SK-MEL-5 (cell line): ENCODE measurements at regions not wholly inside any gene's neighbourhood (a gene's known extent, or its start where the extent isn't known, plus 50 kb on each side); places are given as distances from the start of the nearest gene placed in this dataset.

Experiments
- DNase-seq: peaks from one replicate; pipeline ENCODE4 v3.0.0-alpha.2; 2016; ENCODE audit warnings: low read depth, low spot score
- in situ Hi-C: cut with HindIII; loops from 2 replicates; pipeline ENCODE4 v1.10.0; 2016; ENCODE audit warnings: low sequenced_read_pairs, high pct_unique_total_duplicates, low pct_unique_long_range_greater_than_20kb
- small RNA-seq, 2 experiments: library from RNA; depleted of rRNA; stranded (forward); fragments of <200 nt; gene quantifications; one replicate each; pipeline ENCODE3, GENCODE V24; 2014

GRCh38 chr7:121456785-121457359 is 60.8 kb upstream of the FAM3C start:
- in situ Hi-C loops = no loop called here

GRCh38 chr7:121456015-121456414 is 59.9 kb upstream of the FAM3C start:
- no peak for DNase-seq
- in situ Hi-C loops = no loop called here

More at GRCh38 chr7:121456785-121457359, 60.8 kb upstream of the FAM3C start:
- no peak for DNase-seq

DNA sequence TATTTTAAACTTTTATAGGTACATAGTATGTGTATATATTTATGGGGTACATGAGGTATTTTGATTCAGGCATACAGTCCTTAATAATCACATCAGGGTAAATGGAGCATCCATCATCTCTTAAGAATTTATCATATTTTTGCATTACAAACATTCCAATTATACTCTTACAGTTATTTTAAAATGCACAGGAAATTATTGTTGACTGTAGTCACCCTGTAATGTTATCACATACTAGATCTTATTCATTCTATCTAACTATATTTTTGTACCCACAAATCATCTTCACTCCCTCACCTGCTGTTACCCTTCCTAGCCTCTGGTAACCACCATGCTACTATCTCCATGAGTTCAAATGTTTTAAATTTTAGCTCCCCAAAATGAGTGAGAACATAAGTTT is 56.3 kb upstream of the FAM3C start:
- no peak for DNase-seq
- in situ Hi-C loops = no loop called here

- in situ Hi-C loops = no loop called here
- no peak for DNase-seq
Observed at GRCh38 chr7:121451367-121452094, 55.4 kb upstream of the FAM3C start.

- DNase-seq = no peak
- in situ Hi-C loops = no loop called here
Observed at GRCh38 chr7:121450631-121451198, 54.6 kb upstream of the FAM3C start.

DNA sequence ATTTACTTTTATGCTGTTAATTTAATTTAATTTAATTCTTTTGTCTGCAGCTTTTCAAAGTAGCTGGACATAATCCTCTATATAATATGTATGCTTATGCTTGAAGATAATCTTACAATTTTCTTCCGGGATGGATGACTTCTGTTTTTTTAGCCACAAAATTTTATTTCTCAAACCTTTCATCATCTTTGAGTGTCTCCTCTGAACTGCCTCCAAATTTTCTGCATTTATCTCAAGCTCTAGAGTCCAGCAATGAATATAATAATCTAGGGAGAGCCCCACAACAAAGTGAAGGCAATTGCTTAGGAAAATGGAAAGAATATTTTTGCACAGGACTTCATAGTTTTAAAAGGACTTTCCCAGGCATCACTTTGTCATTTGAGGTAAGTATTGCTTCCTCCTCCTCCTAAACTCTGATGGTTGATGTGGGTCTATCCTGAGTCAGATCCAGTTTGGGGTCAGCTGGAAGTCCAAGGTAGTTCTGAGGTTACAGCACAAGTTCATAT is 53.7 kb upstream of the FAM3C start:
- in situ Hi-C loops = no loop called here
- no peak for DNase-seq

- in situ Hi-C loops = no loop called here
Observed at GRCh38 chr7:121449329-121449728, 53.2 kb upstream of the FAM3C start.

GRCh38 chr7:121448429-121448828 is 52.3 kb upstream of the FAM3C start:
- in situ Hi-C loops = no loop called here
- no peak for DNase-seq

More at GRCh38 chr7:121449329-121449728, 53.2 kb upstream of the FAM3C start:
- DNase-seq = peak; percentile 54

- in situ Hi-C loops = no loop called here
- DNase-seq = no peak
Observed at GRCh38 chr7:121447911-121448300, 51.8 kb upstream of the FAM3C start.

DNA sequence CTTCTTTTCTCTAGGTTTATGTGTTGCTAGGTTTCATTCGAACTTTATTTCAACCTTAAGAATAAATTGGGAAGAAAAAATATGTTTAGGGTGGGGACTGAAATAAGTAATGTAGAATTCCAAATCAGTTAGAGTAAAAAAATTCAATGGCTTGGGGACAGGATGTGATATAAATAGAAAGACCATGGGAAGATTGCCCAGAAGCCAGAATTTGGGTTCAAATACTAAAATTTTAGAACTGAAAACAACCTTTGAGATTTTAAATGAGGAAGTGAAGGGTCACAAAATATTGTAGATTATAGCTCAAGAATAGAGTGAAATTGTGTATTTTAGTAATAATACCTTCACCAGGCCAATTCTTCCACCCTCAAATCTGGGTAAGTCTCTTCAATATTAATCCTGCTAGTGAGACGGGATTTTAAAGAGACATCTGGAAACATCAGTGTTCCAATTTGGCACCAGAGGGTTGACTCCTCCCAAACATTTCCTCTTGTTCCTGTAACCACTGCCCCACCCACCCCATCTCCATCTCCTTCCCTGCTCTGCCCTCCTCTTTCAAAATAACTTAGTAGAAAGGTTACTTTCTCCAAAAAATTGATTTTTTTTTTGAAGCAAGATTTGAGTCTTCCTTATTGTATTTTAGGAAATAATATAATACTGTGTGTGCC is 51.3 kb upstream of the FAM3C start:
- no peak for DNase-seq

GRCh38 chr7:121446526-121446925 is 50.4 kb upstream of the FAM3C start:
- DNase-seq = no peak
- in situ Hi-C loops = no loop called here

More for the DNA sequence above, 51.3 kb upstream of the FAM3C start:
- in situ Hi-C loops = no loop called here

Small RNAs in the stretch of these regions (small RNA-seq; reads per million reads assigned to genes)
- gene RN7SKP277 = 0 reads per million in 2 experiments
